ENCODE measurements at regions not wholly inside any gene's neighbourhood (a gene's known extent, or its start where the extent isn't known, plus 50 kb on each side); places are given as distances from the start of the nearest gene placed in this dataset.

- intact Hi-C loops (cut with micrococcal nuclease; ENCODE audit: unreplicated experiment) = no loop called here
- Histone ChIP-seq H3K4me2 (ENCODE audit: low read length) (no peak overlapping the region), H2AFZ (ENCODE audit: low read length) (no peak overlapping the region), H3K9me3 (ENCODE audit: low read length) (no peaks in the 10 kb centered on the region), H3K36me3 (ENCODE audit: insufficient read depth, low read length) (no peaks in the 10 kb centered on the region), H3K9me2 (ENCODE audit: insufficient read depth, low read length) (no peaks in the 10 kb centered on the region), H3K4me3 (ENCODE audit: low read depth, low read length, poor library complexity, severe bottlenecking) (no peak overlapping the region), H3K4me1 (ENCODE audit: insufficient read depth, low read length, poor library complexity, severe bottlenecking) (no peaks in the 10 kb centered on the region), H3K27ac (ENCODE audit: low read depth, low read length, poor library complexity, severe bottlenecking) (no peak overlapping the region), H3K79me2 (ENCODE audit: insufficient read depth, low read depth, low read length) (no peaks in the 10 kb centered on the region), H4K20me1 (ENCODE audit: insufficient read depth, low read length) (no peaks in the 10 kb centered on the region)
- TF ChIP-seq EZH2phosphoT487 (IDR thresholded peaks at IDR 0.05; ENCODE audit: borderline replicate concordance, low read depth, low read length) = no peak
- TF ChIP-seq, protein P1, sequence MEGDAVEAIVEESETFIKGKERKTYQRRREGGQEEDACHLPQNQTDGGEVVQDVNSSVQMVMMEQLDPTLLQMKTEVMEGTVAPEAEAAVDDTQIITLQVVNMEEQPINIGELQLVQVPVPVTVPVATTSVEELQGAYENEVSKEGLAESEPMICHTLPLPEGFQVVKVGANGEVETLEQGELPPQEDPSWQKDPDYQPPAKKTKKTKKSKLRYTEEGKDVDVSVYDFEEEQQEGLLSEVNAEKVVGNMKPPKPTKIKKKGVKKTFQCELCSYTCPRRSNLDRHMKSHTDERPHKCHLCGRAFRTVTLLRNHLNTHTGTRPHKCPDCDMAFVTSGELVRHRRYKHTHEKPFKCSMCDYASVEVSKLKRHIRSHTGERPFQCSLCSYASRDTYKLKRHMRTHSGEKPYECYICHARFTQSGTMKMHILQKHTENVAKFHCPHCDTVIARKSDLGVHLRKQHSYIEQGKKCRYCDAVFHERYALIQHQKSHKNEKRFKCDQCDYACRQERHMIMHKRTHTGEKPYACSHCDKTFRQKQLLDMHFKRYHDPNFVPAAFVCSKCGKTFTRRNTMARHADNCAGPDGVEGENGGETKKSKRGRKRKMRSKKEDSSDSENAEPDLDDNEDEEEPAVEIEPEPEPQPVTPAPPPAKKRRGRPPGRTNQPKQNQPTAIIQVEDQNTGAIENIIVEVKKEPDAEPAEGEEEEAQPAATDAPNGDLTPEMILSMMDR (conservative IDR thresholded peaks at IDR 0.05; ENCODE audit: low read length) = no peak
- no TSS peak for BruUV-seq (replicated peaks)
- DNase-seq (ENCODE audit: low spot score) = no peak
- ChIA-PET POLR2A (interaction anchor here (1.4 kb wide), 1 partner anchor 8 kb away, joined by 3 read pairs; no protein-coding TSS in a partner anchor), CTCF (ENCODE audit: unreplicated experiment) (no interaction called here)
Observed at GRCh38 chr4:105075045-105075444, 71.6 kb upstream of the TET2 start.

- TF ChIP-seq, protein P1 (conservative IDR thresholded peaks at IDR 0.05; ENCODE audit: low read length) = no peak
- TF ChIP-seq EZH2phosphoT487 (IDR thresholded peaks at IDR 0.05; ENCODE audit: borderline replicate concordance, low read depth, low read length) = no peak
- Histone ChIP-seq H3K27ac (ENCODE audit: low read depth, low read length, poor library complexity, severe bottlenecking) (no peak overlapping the region), H2AFZ (ENCODE audit: low read length) (no peak overlapping the region), H3K79me2 (ENCODE audit: insufficient read depth, low read depth, low read length) (no peaks in the 10 kb centered on the region), H3K36me3 (ENCODE audit: insufficient read depth, low read length) (no peaks in the 10 kb centered on the region), H3K4me3 (ENCODE audit: low read depth, low read length, poor library complexity, severe bottlenecking) (no peak overlapping the region), H3K4me1 (ENCODE audit: insufficient read depth, low read length, poor library complexity, severe bottlenecking) (no peaks in the 10 kb centered on the region), H3K4me2 (ENCODE audit: low read length) (no peak overlapping the region), H3K9me2 (ENCODE audit: insufficient read depth, low read length) (no peaks in the 10 kb centered on the region), H3K9me3 (ENCODE audit: low read length) (no peaks in the 10 kb centered on the region), H4K20me1 (ENCODE audit: insufficient read depth, low read length) (no peaks in the 10 kb centered on the region)
- ChIA-PET CTCF (ENCODE audit: unreplicated experiment) (no interaction called here), POLR2A (no interaction called here)
- intact Hi-C loops (cut with micrococcal nuclease; ENCODE audit: unreplicated experiment) = no loop called here
- no peak for DNase-seq (ENCODE audit: low spot score)
- BruUV-seq (replicated peaks) = no TSS peak
Observed at GRCh38 chr4:105088110-105088879, 58.4 kb upstream of the TET2 start.

GRCh38 chr4:105092356-105092755 lies 54.3 kb upstream of the TET2 start:
- intact Hi-C loops (cut with micrococcal nuclease; ENCODE audit: unreplicated experiment) = no loop called here

More at GRCh38 chr4:105092356-105092755, 54.3 kb upstream of the TET2 start:
- Histone ChIP-seq H2AFZ (ENCODE audit: low read length) (no peak overlapping the region), H4K20me1 (ENCODE audit: insufficient read depth, low read length) (no peaks in the 10 kb centered on the region), H3K4me3 (ENCODE audit: low read depth, low read length, poor library complexity, severe bottlenecking) (no peak overlapping the region), H3K36me3 (ENCODE audit: insufficient read depth, low read length) (no peaks in the 10 kb centered on the region), H3K79me2 (ENCODE audit: insufficient read depth, low read depth, low read length) (no peaks in the 10 kb centered on the region), H3K9me2 (ENCODE audit: insufficient read depth, low read length) (no peaks in the 10 kb centered on the region), H3K4me1 (ENCODE audit: insufficient read depth, low read length, poor library complexity, severe bottlenecking) (no peaks in the 10 kb centered on the region), H3K4me2 (ENCODE audit: low read length) (no peak overlapping the region), H3K27ac (ENCODE audit: low read depth, low read length, poor library complexity, severe bottlenecking) (no peak overlapping the region), H3K9me3 (ENCODE audit: low read length) (no peaks in the 10 kb centered on the region)
- no TSS peak for BruUV-seq (replicated peaks)
- TF ChIP-seq EZH2phosphoT487 (IDR thresholded peaks at IDR 0.05; ENCODE audit: borderline replicate concordance, low read depth, low read length) = no peak
- TF ChIP-seq, protein P1 (conservative IDR thresholded peaks at IDR 0.05; ENCODE audit: low read length) = no peak
- DNase-seq (ENCODE audit: low spot score) = no peak
- ChIA-PET POLR2A (no interaction called here), CTCF (ENCODE audit: unreplicated experiment) (no interaction called here)
